Astrocyte of the cerebellum (primary cell): ENCODE measurements at regions not wholly inside any gene's neighbourhood (a gene's known extent, or its start where the extent isn't known, plus 50 kb on each side); places are given as distances from the start of the nearest gene placed in this dataset.

Source experiments
- DNase-seq: peaks from one replicate; pipeline ENCODE4 v3.0.0-alpha.2; 2011; ENCODE audit warnings: low read depth
- H3K4me3 ChIP-seq: 2 replicates; pipeline ENCODE4 v1.5.1; 2011; ENCODE audit warnings: mild to moderate bottlenecking, low read depth, low read length, moderate library complexity
- in situ Hi-C: cut with HindIII; loops from 2 replicates; pipeline ENCODE4 v1.10.0; 2017; ENCODE audit warnings: low sequenced_read_pairs
- TF ChIP-seq, protein P1 (sequence below): IDR thresholded peaks from 2 replicates; pipeline ENCODE4 v1.5.1; 2012; ENCODE audit warnings: low read length, low read depth, moderate library complexity, mild to moderate bottlenecking; ENCODE audit errors: missing control alignments

- DNase-seq = no peak
- in situ Hi-C loops = no loop called here
- TF ChIP-seq, protein P1, sequence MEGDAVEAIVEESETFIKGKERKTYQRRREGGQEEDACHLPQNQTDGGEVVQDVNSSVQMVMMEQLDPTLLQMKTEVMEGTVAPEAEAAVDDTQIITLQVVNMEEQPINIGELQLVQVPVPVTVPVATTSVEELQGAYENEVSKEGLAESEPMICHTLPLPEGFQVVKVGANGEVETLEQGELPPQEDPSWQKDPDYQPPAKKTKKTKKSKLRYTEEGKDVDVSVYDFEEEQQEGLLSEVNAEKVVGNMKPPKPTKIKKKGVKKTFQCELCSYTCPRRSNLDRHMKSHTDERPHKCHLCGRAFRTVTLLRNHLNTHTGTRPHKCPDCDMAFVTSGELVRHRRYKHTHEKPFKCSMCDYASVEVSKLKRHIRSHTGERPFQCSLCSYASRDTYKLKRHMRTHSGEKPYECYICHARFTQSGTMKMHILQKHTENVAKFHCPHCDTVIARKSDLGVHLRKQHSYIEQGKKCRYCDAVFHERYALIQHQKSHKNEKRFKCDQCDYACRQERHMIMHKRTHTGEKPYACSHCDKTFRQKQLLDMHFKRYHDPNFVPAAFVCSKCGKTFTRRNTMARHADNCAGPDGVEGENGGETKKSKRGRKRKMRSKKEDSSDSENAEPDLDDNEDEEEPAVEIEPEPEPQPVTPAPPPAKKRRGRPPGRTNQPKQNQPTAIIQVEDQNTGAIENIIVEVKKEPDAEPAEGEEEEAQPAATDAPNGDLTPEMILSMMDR = no peak
- H3K4me3 ChIP-seq = no peak overlapping the region
Observed at GRCh38 chr3:159760046-159760445, 228.6 kb upstream of the IL12A start.

- TF ChIP-seq, protein P1 = no peak
- in situ Hi-C loops = no loop called here
- no peak overlapping the region for H3K4me3 ChIP-seq
- no peak for DNase-seq
Observed at GRCh38 chr3:159761369-159761768, 227.3 kb upstream of the IL12A start.

DNA sequence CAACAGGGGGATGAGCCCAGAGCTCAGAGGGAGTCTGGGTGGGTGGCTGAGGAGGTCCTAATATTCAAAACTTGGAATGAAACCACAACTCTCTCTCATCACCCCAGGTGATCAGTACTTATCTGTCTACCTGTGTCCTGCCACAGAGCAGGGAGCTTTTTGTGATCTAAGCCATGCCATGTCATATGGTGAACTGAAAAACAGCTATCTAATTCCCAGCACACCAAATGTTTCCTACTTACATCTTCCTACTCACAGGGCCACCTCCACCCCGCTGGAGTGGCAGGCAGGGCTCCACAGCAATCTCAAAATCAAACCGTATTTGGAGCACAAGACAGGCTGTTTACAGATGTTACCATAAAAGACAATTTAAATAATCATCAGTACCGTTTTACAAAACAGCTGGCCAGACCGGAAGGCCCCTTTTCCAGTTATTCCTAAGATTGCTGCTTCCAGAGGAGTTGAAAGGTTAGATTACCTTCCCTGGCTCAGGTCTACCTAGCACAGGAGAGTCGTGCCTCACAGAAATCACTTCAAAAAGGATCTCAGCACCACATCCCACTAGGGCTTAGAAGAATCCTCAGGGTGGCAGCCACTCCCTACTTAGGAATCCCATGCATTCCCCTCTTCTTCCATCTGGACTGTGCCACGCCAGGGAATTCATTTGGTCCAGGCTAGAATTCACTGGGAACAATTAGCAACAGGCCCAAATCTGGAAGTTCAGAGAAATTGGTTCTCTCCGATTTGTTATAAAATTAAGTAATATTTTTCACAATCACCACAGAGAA, 226.6 kb upstream of the IL12A start:
- no peak overlapping the region for H3K4me3 ChIP-seq
- TF ChIP-seq, protein P1 = no peak
- in situ Hi-C loops = no loop called here
- DNase-seq = no peak

DNA sequence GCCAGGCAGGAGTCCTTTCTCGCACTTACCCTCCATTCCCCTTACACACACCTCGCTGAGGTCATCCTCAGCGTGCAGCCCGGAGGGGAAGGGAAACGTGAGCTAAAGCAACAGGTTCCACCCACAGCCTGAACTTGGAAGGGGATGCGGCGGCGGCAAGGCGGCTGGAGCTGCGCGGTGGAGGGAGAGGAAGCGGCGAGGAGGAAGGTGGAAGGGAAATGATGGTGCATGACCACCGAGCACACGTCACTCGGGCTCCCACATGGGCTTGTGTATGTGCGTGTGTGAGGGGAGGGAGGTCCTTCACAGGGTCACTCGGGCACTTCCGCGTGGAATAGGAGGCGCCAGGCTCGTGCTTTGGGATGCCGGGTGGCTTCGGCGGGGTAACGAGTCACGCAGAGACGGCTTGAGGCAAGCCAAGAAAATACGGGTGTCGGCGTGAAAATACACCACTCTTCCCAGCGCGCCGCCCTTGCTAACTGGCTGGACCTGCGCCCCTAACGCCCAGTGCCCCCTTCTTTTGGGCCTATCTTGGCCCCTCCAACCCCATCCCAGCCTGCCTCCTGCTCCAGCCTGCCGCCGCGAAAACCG, 225.5 kb upstream of the IL12A start:
- in situ Hi-C loops = no loop called here
- no peak for DNase-seq
- TF ChIP-seq, protein P1 = no peak
- H3K4me3 ChIP-seq = peak overlapping the region; percentile 71

DNA sequence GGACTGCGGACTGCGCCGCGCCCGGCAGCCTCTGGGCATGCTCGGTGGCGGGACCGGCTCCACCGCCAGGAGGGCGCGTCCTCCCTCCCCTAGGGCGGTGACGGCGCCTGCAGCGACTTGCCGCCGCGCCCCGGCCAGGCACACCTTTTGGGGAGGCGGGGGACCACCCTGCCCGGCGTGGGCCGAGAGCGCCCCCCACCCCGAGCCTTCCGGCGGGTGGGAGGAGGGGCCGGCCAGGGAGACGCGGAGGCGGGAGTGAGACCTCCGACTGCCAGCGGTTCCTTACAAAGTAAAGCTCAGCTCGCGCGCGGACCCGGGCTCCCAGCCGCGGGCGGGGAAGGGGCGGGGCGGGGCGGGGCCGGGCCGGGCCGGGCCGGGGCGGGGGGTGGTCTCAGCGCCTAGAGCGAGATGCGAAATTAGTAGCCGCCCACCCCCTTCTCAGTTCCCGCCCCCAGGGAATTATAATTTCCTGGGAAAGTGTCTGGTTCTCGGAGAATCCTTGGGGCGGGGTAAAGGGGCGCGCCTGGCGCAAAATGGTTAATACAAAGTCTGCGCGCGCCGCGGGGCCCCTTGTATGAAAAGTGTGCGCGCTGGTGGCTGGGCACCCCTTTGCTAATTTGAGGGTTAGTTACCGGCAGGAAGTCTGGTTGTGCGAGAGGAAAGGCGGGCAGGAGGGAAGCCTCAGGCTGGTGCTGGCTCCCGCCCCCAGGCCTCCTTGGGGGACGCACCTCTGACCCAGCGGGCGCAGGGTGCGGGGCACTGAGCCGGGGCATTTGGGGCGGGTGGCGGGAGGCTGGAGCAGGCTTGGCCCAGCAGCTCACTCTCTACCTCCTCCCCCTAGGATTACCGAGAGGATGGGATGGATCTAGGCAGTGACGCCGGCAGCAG, 224.8 kb upstream of the IL12A start:
- DNase-seq = no peak
- H3K4me3 ChIP-seq = peak overlapping the region; percentile 71
- in situ Hi-C loops = no loop called here
- TF ChIP-seq, protein P1 = peak; percentile 11

GRCh38 chr3:159764490-159765029, 224.1 kb upstream of the IL12A start:
- no peak for DNase-seq
- peak overlapping the region; percentile 71 for H3K4me3 ChIP-seq
- TF ChIP-seq, protein P1 = no peak
- in situ Hi-C loops = no loop called here
